Osteoblast (primary cell): ENCODE measurements at regions not wholly inside any gene's neighbourhood (a gene's known extent, or its start where the extent isn't known, plus 50 kb on each side); places are given as distances from the start of the nearest gene placed in this dataset.

ENCODE experiments used
- DNase-seq: peaks from one replicate; pipeline ENCODE4 v3.0.0; 2011; ENCODE audit warnings: low spot score, mixed read lengths; ENCODE audit not compliant: insufficient read length; ENCODE audit errors: missing footprints
- H2AFZ ChIP-seq: 2 replicates; pipeline ENCODE4 v1.6.0; 2011; ENCODE audit warnings: mild to moderate bottlenecking, low read length
- H3K27ac ChIP-seq: 2 replicates; pipeline ENCODE4 v1.5.1; 2011; ENCODE audit warnings: mild to moderate bottlenecking, low read depth, low read length, moderate library complexity
- H3K27me3 ChIP-seq: 2 replicates; pipeline ENCODE4 v1.6.0; 2012; ENCODE audit warnings: mild to moderate bottlenecking, control low read depth, inconsistent platforms, low read length, moderate library complexity; ENCODE audit not compliant: insufficient read depth
- H3K36me3 ChIP-seq: 2 replicates; pipeline ENCODE4 v1.5.1; 2011; ENCODE audit warnings: mild to moderate bottlenecking, low read length, control low read depth, moderate library complexity; ENCODE audit not compliant: insufficient read depth
- H3K4me1 ChIP-seq: 2 replicates; pipeline ENCODE4 v1.5.1; 2011; ENCODE audit warnings: mild to moderate bottlenecking, low read length, control low read depth, moderate library complexity; ENCODE audit not compliant: insufficient read depth
- H3K4me2 ChIP-seq: 2 replicates; pipeline ENCODE4 v1.6.0; 2011; ENCODE audit warnings: mild to moderate bottlenecking, low read length; ENCODE audit not compliant: insufficient read depth
- H3K4me3 ChIP-seq: fragments of 200-600 bp; sonication (generic); 3 replicates; pipeline ENCODE4 v1.5.1; 2012; ENCODE audit warnings: mild to moderate bottlenecking, low read length, inconsistent platforms; ENCODE audit not compliant: insufficient read depth
- H3K79me2 ChIP-seq: 2 replicates; pipeline ENCODE4 v1.6.0; 2012; ENCODE audit warnings: mild to moderate bottlenecking, low read length, control low read depth, inconsistent platforms; ENCODE audit not compliant: insufficient read depth
- H3K9me3 ChIP-seq: 2 replicates; pipeline ENCODE4 v1.5.1; 2011; ENCODE audit warnings: low read depth, low read length, control low read depth
- H4K20me1 ChIP-seq: 2 replicates; pipeline ENCODE4 v1.6.0; 2012; ENCODE audit warnings: mild to moderate bottlenecking, low read length, control low read depth; ENCODE audit not compliant: insufficient read depth
- CTCF ChIP-seq: IDR thresholded peaks from 2 replicates; pipeline ENCODE4 v1.5.1; 2011; ENCODE audit warnings: mild to moderate bottlenecking, low read depth, low read length, moderate library complexity; ENCODE audit errors: extremely low read depth

- no peak for TF ChIP-seq CTCF
- no peak overlapping the region for H3K27ac ChIP-seq
Measured at GRCh38 chr18:75784390-75784789, 356.9 kb upstream of the SMIM21 start.

GRCh38 chr18:75783566-75784281 is 356.2 kb upstream of the SMIM21 start:
- H3K27me3 ChIP-seq = no peaks in the 10 kb centered on the region
- H3K27ac ChIP-seq = no peak overlapping the region
- peak overlapping the region; percentile 36 for H3K4me2 ChIP-seq
- H3K36me3 ChIP-seq = no peaks in the 10 kb centered on the region
- no peak for DNase-seq
- H3K79me2 ChIP-seq = no peaks in the 10 kb centered on the region
- no peak for TF ChIP-seq CTCF
- H3K9me3 ChIP-seq = no peaks in the 10 kb centered on the region
- no peaks in the 10 kb centered on the region for H3K4me1 ChIP-seq
- no peak overlapping the region for H3K4me3 ChIP-seq
- no peaks in the 10 kb centered on the region for H4K20me1 ChIP-seq
- H2AFZ ChIP-seq = no peak overlapping the region

More at GRCh38 chr18:75784390-75784789, 356.9 kb upstream of the SMIM21 start:
- peak overlapping the region; percentile 36 for H3K4me2 ChIP-seq
- peak overlapping the region; percentile 77 for H2AFZ ChIP-seq
- no peak overlapping the region for H3K4me3 ChIP-seq
- no peaks in the 10 kb centered on the region for H3K4me1 ChIP-seq
- DNase-seq = no peak
- H3K36me3 ChIP-seq = no peaks in the 10 kb centered on the region
- H3K79me2 ChIP-seq = no peaks in the 10 kb centered on the region
- no peaks in the 10 kb centered on the region for H3K9me3 ChIP-seq
- no peaks in the 10 kb centered on the region for H4K20me1 ChIP-seq
- no peaks in the 10 kb centered on the region for H3K27me3 ChIP-seq

- H4K20me1 ChIP-seq = no peaks in the 10 kb centered on the region
- no peak for DNase-seq
- H3K4me2 ChIP-seq = no peak overlapping the region
- no peaks in the 10 kb centered on the region for H3K4me1 ChIP-seq
- no peaks in the 10 kb centered on the region for H3K27me3 ChIP-seq
- H3K36me3 ChIP-seq = no peaks in the 10 kb centered on the region
- H3K79me2 ChIP-seq = no peaks in the 10 kb centered on the region
- H3K27ac ChIP-seq = no peak overlapping the region
- H2AFZ ChIP-seq = no peak overlapping the region
- H3K9me3 ChIP-seq = no peaks in the 10 kb centered on the region
- no peak for TF ChIP-seq CTCF
- no peak overlapping the region for H3K4me3 ChIP-seq
Measured at GRCh38 chr18:75782826-75783225, 355.3 kb upstream of the SMIM21 start.

- H3K27me3 ChIP-seq = no peaks in the 10 kb centered on the region
- no peaks in the 10 kb centered on the region for H3K9me3 ChIP-seq
- no peak overlapping the region for H3K27ac ChIP-seq
- no peaks in the 10 kb centered on the region for H4K20me1 ChIP-seq
- no peak overlapping the region for H3K4me3 ChIP-seq
- H3K4me2 ChIP-seq = no peak overlapping the region
- H2AFZ ChIP-seq = no peak overlapping the region
- no peak for TF ChIP-seq CTCF
- H3K36me3 ChIP-seq = no peaks in the 10 kb centered on the region
- H3K4me1 ChIP-seq = no peaks in the 10 kb centered on the region
- H3K79me2 ChIP-seq = no peaks in the 10 kb centered on the region
- no peak for DNase-seq
Measured at GRCh38 chr18:75782204-75782603, 354.7 kb upstream of the SMIM21 start.
